HEK293 (cell line): ENCODE measurements at regions not wholly inside any gene's neighbourhood (a gene's known extent, or its start where the extent isn't known, plus 50 kb on each side); places are given as distances from the start of the nearest gene placed in this dataset.
A peak's percentile ranks its signal among the peaks of the same experiment; 100 is the strongest.
"Not testable (repeated sequence)": the region's sequence is repeated elsewhere in the genome, so short reads cannot be mapped to it uniquely, and the experiment has no call there.

Experiments used
- CTCF ChIA-PET: fragments of 350-600 bp; formaldehyde crosslinking; extraction: SDS; loops from one replicate; lab custom pipeline; 2021; ENCODE audit warnings: antibody characterized with exemption; lab: Yijun Ruan, JAX
- POLR2A ChIA-PET: fragments of 300-600 bp; formaldehyde crosslinking; extraction: SDS; loops from one replicate; lab custom pipeline; 2020; ENCODE audit warnings: antibody characterized with exemption, inconsistent platforms; lab: Yijun Ruan, JAX
- H3K27ac ChIP-seq: fragments of 200-500 bp; sonication (Bioruptor generic); 2 replicates; pipeline ENCODE4 v1.5.1; 2014; ENCODE audit warnings: low read depth, low read length, control low read depth, inconsistent platforms; ENCODE audit errors: extremely low read depth
- H3K36me3 ChIP-seq, 2 experiments: fragments of 200-500 bp in 1 of 2; sonication (Bioruptor generic) in 1 of 2; 1 replicate in 1 of 2; 2 replicates in 1 of 2; pipeline ENCODE4 v1.5.1; 2014 to 2017; ENCODE audit warnings: inconsistent platforms in 2 of 2, low read length in 2 of 2; ENCODE audit not compliant: control insufficient read depth in 2 of 2, insufficient read depth in 1 of 2
- H3K4me1 ChIP-seq: fragments of 200-500 bp; sonication (Bioruptor generic); 2 replicates; pipeline ENCODE4 v1.5.1; 2014; ENCODE audit warnings: mild to moderate bottlenecking, low read length, inconsistent platforms; ENCODE audit not compliant: control insufficient read depth, insufficient read depth
- H3K4me3 ChIP-seq: 2 replicates; pipeline ENCODE4 v1.5.1; 2011; ENCODE audit warnings: low read depth, mild to moderate bottlenecking, control low read depth, low read length, moderate library complexity
- H3K9me3 ChIP-seq: fragments of 200-500 bp; sonication (Bioruptor generic); 2 replicates; pipeline ENCODE4 v1.5.1; 2014; ENCODE audit warnings: low read depth, low read length, inconsistent platforms; ENCODE audit not compliant: control insufficient read depth, insufficient read depth
- OVOL3 ChIP-seq: fragments of 450-650 bp; formaldehyde crosslinking; IDR thresholded peaks from 2 replicates; pipeline ENCODE4 v1.5.1; 2016; ENCODE audit warnings: missing biosample characterization, missing genetic modification characterization
- PRDM1 ChIP-seq: fragments of 450-650 bp; formaldehyde crosslinking; IDR thresholded peaks from 2 replicates; pipeline ENCODE4; 2016; ENCODE audit warnings: missing biosample characterization, missing genetic modification characterization
- SCRT1 ChIP-seq: fragments of 450-650 bp; formaldehyde crosslinking; IDR thresholded peaks from 2 replicates; pipeline ENCODE4 v1.5.1; 2016; ENCODE audit warnings: missing biosample characterization, missing genetic modification characterization, borderline replicate concordance
- SCRT2 ChIP-seq: fragments of 450-650 bp; formaldehyde crosslinking; IDR thresholded peaks from 2 replicates; pipeline ENCODE4 v1.5.1; 2016; ENCODE audit warnings: missing biosample characterization, missing genetic modification characterization
- ZBTB20 ChIP-seq: fragments of 450-650 bp; formaldehyde crosslinking; IDR thresholded peaks from 2 replicates; pipeline ENCODE4 v1.5.1; 2016; ENCODE audit warnings: missing biosample characterization, missing genetic modification characterization
- ZFP3 ChIP-seq: fragments of 450-650 bp; formaldehyde crosslinking; IDR thresholded peaks from 2 replicates; pipeline ENCODE4 v1.5.1; 2016; ENCODE audit warnings: low read depth, missing biosample characterization, missing genetic modification characterization
- ZNF140 ChIP-seq: fragments of 450-650 bp; formaldehyde crosslinking; IDR thresholded peaks from 2 replicates; pipeline ENCODE4 v1.5.1; 2016; ENCODE audit warnings: missing biosample characterization, missing genetic modification characterization
- ZNF19 ChIP-seq: fragments of 450-650 bp; formaldehyde crosslinking; IDR thresholded peaks from 2 replicates; pipeline ENCODE4; 2016; ENCODE audit warnings: missing biosample characterization, missing genetic modification characterization, low read depth
- ZNF2 ChIP-seq: fragments of 450-650 bp; formaldehyde crosslinking; IDR thresholded peaks from 2 replicates; pipeline ENCODE4 v1.5.1; 2016; ENCODE audit warnings: missing biosample characterization, missing genetic modification characterization
- ZNF211 ChIP-seq: fragments of 450-650 bp; formaldehyde crosslinking; IDR thresholded peaks from 2 replicates; pipeline ENCODE4 v1.5.1; 2016; ENCODE audit warnings: low read depth, missing biosample characterization, missing genetic modification characterization
- ZNF266 ChIP-seq: fragments of 450-650 bp; formaldehyde crosslinking; IDR thresholded peaks from 2 replicates; pipeline ENCODE4 v1.5.1; 2016; ENCODE audit warnings: missing biosample characterization, missing genetic modification characterization, low read depth
- ZNF302 ChIP-seq: fragments of 450-650 bp; formaldehyde crosslinking; IDR thresholded peaks from 2 replicates; pipeline ENCODE4 v1.5.1; 2016; ENCODE audit warnings: missing biosample characterization, missing genetic modification characterization, low read depth
- ZNF324 ChIP-seq: fragments of 450-650 bp; formaldehyde crosslinking; IDR thresholded peaks from 2 replicates; pipeline ENCODE4 v1.5.1; 2016; ENCODE audit warnings: missing biosample characterization, missing genetic modification characterization
- ZNF341 ChIP-seq: fragments of 450-650 bp; formaldehyde crosslinking; IDR thresholded peaks from 2 replicates; pipeline ENCODE4; 2016; ENCODE audit warnings: low read depth, missing biosample characterization, missing genetic modification characterization
- ZNF350 ChIP-seq: fragments of 450-650 bp; formaldehyde crosslinking; IDR thresholded peaks from 2 replicates; pipeline ENCODE4 v1.5.0; 2017; ENCODE audit warnings: missing biosample characterization, mild to moderate bottlenecking, missing genetic modification characterization
- ZNF354C ChIP-seq: fragments of 450-650 bp; formaldehyde crosslinking; IDR thresholded peaks from 2 replicates; pipeline ENCODE4 v1.5.1; 2016; ENCODE audit warnings: missing biosample characterization, missing genetic modification characterization, low read depth, borderline replicate concordance
- ZNF391 ChIP-seq: fragments of 450-650 bp; formaldehyde crosslinking; IDR thresholded peaks from 2 replicates; pipeline ENCODE4 v1.5.1; 2016; ENCODE audit warnings: low read depth, missing biosample characterization, missing genetic modification characterization, borderline replicate concordance
- ZNF530 ChIP-seq: fragments of 450-650 bp; formaldehyde crosslinking; IDR thresholded peaks from 2 replicates; pipeline ENCODE4 v1.5.1; 2016; ENCODE audit warnings: low read depth, missing biosample characterization, missing genetic modification characterization
- ZNF560 ChIP-seq: fragments of 450-650 bp; formaldehyde crosslinking; IDR thresholded peaks from 2 replicates; pipeline ENCODE4 v1.5.1; 2017; ENCODE audit warnings: missing biosample characterization, missing genetic modification characterization, borderline replicate concordance
- ZNF629 ChIP-seq: fragments of 450-650 bp; formaldehyde crosslinking; IDR thresholded peaks from 2 replicates; pipeline ENCODE4 v1.5.1; 2017; ENCODE audit warnings: missing biosample characterization, missing genetic modification characterization
- ZNF654 ChIP-seq: fragments of 450-650 bp; formaldehyde crosslinking; IDR thresholded peaks from 2 replicates; pipeline ENCODE4 v1.5.1; 2016; ENCODE audit warnings: low read depth, missing biosample characterization, missing genetic modification characterization
- ZNF707 ChIP-seq: fragments of 450-650 bp; formaldehyde crosslinking; IDR thresholded peaks from 2 replicates; pipeline ENCODE4 v1.5.1; 2016; ENCODE audit warnings: missing biosample characterization, missing genetic modification characterization
- ZXDB ChIP-seq: fragments of 450-650 bp; formaldehyde crosslinking; IDR thresholded peaks from 2 replicates; pipeline ENCODE4 v1.5.1; 2016; ENCODE audit warnings: missing biosample characterization, missing genetic modification characterization
- TF ChIP-seq, protein P1 (sequence below): fragments of 450-650 bp; formaldehyde crosslinking; IDR thresholded peaks from 2 replicates; pipeline ENCODE4 v1.5.1; 2017; ENCODE audit warnings: missing biosample characterization, missing genetic modification characterization
- TF ChIP-seq, protein P2 (sequence below): fragments of 450-650 bp; formaldehyde crosslinking; conservative IDR thresholded peaks from 2 replicates; pipeline ENCODE4 v1.5.1; 2016; ENCODE audit warnings: low read depth, missing biosample characterization, missing genetic modification characterization

GRCh38 chrX:76520273-76521054, 93.0 kb downstream of the MAGEE1 start:
- no peak for TF ChIP-seq OVOL3 (tag by site-specific recombination)
- no peak for TF ChIP-seq ZNF302 (tag by site-specific recombination)
- no peak for TF ChIP-seq ZNF354C (tag by site-specific recombination)
- no peak for TF ChIP-seq ZNF324 (tag by site-specific recombination)
- no peak for TF ChIP-seq ZNF530 (tag by site-specific recombination)
- TF ChIP-seq ZNF391 = no peak
- TF ChIP-seq ZNF341 (tag by site-specific recombination) = no peak
- TF ChIP-seq ZBTB20 (tag by site-specific recombination) = no peak
- TF ChIP-seq ZNF211 = no peak
- no peak for TF ChIP-seq ZNF140 (tag by site-specific recombination)
- Histone ChIP-seq H3K27ac (no peak overlapping the region), H3K36me3 (no peaks in the 10 kb centered on the region), H3K9me3 (no peaks in the 10 kb centered on the region), H3K4me3 (no peak overlapping the region), H3K4me1 (no peaks in the 10 kb centered on the region)
- CTCF ChIA-PET = no interaction called here
- POLR2A ChIA-PET = no interaction called here

DNA sequence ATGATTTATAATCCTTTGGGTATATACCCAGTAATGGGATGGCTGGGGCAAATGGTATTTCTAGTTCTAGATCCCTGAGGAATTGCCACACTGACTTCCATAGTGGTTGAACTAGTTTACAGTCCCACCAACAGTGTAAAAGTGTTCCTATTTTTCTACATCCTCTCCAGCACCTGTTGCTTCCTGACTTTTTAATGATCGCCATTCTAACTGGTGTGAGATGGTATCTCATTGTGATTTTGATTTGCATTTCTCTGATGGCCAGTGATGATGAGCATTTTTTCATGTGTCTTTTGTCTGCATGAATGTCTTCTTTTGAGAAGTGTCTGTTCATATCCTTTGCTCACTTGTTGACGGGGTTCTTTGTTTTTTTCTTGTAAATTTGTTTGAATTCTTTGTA, 108.2 kb downstream of the MAGEE1 start:
- H3K27ac ChIP-seq, H3K9me3 ChIP-seq, H3K36me3 ChIP-seq, CTCF ChIA-PET, POLR2A ChIA-PET, H3K4me1 ChIP-seq: not testable (repeated sequence)
- TF ChIP-seq SCRT2 (peak; percentile 78; the same call in 1 of the 2 replicates), SCRT1 (tag by site-specific recombination) (peak; percentile 93)
- TF ChIP-seq, all 188 proteins: peak for 2; not testable (repeated sequence) for 186
- H3K4me3 ChIP-seq = not testable (repeated sequence)

- H3K9me3 ChIP-seq = no peaks in the 10 kb centered on the region
- CTCF ChIA-PET = interaction anchor here (0.7 to 1.4 kb wide), 3 partner anchors 12 to 236 kb away, joined by 3 to 4 read pairs (median 3); no protein-coding TSS in a partner anchor
- POLR2A ChIA-PET = interaction anchor here (0.7 kb wide), 1 partner anchor 185 kb away, joined by 5 read pairs; no protein-coding TSS in a partner anchor
- TF ChIP-seq ZNF2 (tag by site-specific recombination) (no peak), ZNF350 (tag by site-specific recombination) (no peak), ZNF654 (tag by site-specific recombination) (no peak), ZNF707 (tag by site-specific recombination) (no peak), PRDM1 (tag by site-specific recombination) (no peak)
- TF ChIP-seq, protein P1, sequence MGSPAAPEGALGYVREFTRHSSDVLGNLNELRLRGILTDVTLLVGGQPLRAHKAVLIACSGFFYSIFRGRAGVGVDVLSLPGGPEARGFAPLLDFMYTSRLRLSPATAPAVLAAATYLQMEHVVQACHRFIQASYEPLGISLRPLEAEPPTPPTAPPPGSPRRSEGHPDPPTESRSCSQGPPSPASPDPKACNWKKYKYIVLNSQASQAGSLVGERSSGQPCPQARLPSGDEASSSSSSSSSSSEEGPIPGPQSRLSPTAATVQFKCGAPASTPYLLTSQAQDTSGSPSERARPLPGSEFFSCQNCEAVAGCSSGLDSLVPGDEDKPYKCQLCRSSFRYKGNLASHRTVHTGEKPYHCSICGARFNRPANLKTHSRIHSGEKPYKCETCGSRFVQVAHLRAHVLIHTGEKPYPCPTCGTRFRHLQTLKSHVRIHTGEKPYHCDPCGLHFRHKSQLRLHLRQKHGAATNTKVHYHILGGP (tag by site-specific recombination) = no peak
- no peaks in the 10 kb centered on the region for H3K36me3 ChIP-seq
- H3K4me1 ChIP-seq = no peaks in the 10 kb centered on the region
- H3K27ac ChIP-seq = no peak overlapping the region
- no peak overlapping the region for H3K4me3 ChIP-seq
Observed at GRCh38 chrX:76538860-76539259, 111.3 kb downstream of the MAGEE1 start.

GRCh38 chrX:76543381-76543780, 115.9 kb downstream of the MAGEE1 start:
- H3K36me3 ChIP-seq, POLR2A ChIA-PET, CTCF ChIA-PET, H3K4me3 ChIP-seq, H3K4me1 ChIP-seq, H3K27ac ChIP-seq, H3K9me3 ChIP-seq: not testable (repeated sequence)
- TF ChIP-seq ZNF266 (tag by site-specific recombination) (peak; percentile 65), ZNF560 (tag by site-specific recombination) (peak; percentile 72; the same call in 1 of the 2 replicates), ZNF19 (tag by site-specific recombination) (0 out of 2 replicates have a peak, but pooled peaks have one; percentile 37), ZXDB (tag by site-specific recombination) (peak; percentile 53; the same call in 1 of the 2 replicates), ZNF629 (0 out of 2 replicates have a peak, but pooled peaks have one; percentile 42), ZFP3 (tag by site-specific recombination) (peak; percentile 57; the same call in 1 of the 2 replicates)
- TF ChIP-seq, protein P2, sequence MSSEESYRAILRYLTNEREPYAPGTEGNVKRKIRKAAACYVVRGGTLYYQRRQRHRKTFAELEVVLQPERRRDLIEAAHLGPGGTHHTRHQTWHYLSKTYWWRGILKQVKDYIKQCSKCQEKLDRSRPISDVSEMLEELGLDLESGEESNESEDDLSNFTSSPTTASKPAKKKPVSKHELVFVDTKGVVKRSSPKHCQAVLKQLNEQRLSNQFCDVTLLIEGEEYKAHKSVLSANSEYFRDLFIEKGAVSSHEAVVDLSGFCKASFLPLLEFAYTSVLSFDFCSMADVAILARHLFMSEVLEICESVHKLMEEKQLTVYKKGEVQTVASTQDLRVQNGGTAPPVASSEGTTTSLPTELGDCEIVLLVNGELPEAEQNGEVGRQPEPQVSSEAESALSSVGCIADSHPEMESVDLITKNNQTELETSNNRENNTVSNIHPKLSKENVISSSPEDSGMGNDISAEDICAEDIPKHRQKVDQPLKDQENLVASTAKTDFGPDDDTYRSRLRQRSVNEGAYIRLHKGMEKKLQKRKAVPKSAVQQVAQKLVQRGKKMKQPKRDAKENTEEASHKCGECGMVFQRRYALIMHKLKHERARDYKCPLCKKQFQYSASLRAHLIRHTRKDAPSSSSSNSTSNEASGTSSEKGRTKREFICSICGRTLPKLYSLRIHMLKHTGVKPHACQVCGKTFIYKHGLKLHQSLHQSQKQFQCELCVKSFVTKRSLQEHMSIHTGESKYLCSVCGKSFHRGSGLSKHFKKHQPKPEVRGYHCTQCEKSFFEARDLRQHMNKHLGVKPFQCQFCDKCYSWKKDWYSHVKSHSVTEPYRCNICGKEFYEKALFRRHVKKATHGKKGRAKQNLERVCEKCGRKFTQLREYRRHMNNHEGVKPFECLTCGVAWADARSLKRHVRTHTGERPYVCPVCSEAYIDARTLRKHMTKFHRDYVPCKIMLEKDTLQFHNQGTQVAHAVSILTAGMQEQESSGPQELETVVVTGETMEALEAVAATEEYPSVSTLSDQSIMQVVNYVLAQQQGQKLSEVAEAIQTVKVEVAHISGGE = peak; percentile 83
